Fibroblast of mammary gland (primary cell): ENCODE measurements at regions not wholly inside any gene's neighbourhood (a gene's known extent, or its start where the extent isn't known, plus 50 kb on each side); places are given as distances from the start of the nearest gene placed in this dataset.

Experiments
- DNase-seq: peaks from one replicate; pipeline ENCODE4 v3.0.0-alpha.2; 2010; ENCODE audit warnings: low read depth
- H3K4me3 ChIP-seq: 2 replicates; pipeline ENCODE4 v1.5.1; 2011; ENCODE audit warnings: low read depth, mild to moderate bottlenecking, low read length, moderate library complexity; ENCODE audit not compliant: control insufficient read depth
- TF ChIP-seq, protein P1 (sequence below): conservative IDR thresholded peaks from 2 replicates; pipeline ENCODE4 v1.5.1; 2011; ENCODE audit warnings: low read depth, low read length, inconsistent platforms; ENCODE audit not compliant: control insufficient read depth, insufficient read depth

DNA sequence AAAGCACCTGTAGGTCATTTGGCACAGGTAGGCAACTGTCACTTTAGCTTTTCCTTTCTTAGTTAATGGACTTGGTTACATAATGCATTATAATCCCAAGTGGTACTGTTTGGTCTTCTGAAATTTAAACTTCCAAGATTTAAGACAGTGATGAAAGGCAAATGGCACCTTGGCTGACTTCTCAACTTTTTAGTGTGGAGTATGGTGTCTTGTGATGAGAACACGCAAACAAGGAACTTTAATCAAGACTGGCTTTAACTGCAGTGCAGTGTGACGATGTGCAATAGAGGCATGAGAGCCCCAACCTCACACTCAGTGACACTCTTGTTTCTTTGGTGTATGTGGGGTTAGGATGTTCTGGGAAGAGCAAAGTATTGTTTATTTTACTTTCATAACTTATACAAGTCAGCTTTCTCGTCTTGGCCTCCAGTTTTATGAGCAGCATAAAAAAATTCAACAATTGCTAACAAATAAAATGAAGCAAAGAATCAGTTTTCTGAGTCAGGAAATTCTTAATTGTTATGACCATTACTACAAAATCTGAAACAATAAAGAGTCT, 171.9 kb downstream of the MAD2L1 start:
- H3K4me3 ChIP-seq: no peak overlapping the region
- no peak for DNase-seq
- TF ChIP-seq, protein P1, sequence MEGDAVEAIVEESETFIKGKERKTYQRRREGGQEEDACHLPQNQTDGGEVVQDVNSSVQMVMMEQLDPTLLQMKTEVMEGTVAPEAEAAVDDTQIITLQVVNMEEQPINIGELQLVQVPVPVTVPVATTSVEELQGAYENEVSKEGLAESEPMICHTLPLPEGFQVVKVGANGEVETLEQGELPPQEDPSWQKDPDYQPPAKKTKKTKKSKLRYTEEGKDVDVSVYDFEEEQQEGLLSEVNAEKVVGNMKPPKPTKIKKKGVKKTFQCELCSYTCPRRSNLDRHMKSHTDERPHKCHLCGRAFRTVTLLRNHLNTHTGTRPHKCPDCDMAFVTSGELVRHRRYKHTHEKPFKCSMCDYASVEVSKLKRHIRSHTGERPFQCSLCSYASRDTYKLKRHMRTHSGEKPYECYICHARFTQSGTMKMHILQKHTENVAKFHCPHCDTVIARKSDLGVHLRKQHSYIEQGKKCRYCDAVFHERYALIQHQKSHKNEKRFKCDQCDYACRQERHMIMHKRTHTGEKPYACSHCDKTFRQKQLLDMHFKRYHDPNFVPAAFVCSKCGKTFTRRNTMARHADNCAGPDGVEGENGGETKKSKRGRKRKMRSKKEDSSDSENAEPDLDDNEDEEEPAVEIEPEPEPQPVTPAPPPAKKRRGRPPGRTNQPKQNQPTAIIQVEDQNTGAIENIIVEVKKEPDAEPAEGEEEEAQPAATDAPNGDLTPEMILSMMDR: no peak

DNA sequence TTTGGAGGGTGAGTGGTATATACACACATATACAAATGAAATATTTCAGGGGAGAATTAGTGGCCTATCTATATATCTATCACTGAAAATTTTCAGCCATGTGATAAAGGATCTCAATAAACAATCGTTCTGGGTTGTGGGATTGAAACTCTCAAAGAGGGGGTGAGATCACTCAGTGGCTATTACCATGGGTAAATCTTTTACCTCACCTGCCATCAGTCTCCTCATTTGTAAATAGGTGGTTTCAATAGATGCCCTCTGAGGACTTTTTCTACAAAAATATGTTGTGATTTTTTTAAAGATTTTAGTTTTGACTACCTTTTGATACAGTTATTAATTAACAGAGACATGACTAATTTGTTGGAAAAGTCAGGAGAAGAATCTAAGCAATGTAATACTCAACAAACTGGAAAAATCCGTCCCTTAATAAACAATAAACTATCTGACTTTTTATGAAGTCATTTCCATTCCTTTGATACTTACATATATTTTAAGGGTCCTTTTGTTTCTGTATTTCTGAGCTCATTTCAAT, 192.8 kb downstream of the MAD2L1 start:
- DNase-seq: no peak
- TF ChIP-seq, protein P1: no peak
- H3K4me3 ChIP-seq: no peak overlapping the region

DNA sequence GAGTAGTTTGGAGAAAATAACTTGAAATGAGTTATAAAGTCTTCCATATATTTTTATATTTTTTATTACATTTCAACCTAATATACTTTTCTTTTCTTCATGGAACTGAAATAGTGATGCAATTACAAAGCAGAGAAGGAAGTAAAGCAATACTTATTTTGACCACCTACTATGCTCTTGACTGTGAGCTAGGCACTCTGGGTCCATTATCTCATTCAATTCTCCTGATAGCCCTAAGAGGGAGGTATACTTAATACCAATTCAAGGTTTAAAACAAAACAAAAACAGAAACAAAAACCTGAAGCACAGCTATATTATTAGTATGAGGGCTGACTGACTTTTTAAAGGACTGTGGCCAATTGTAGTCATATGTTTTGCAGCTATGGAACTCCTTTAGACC, 193.5 kb downstream of the MAD2L1 start:
- H3K4me3 ChIP-seq: no peak overlapping the region
- DNase-seq: no peak
- TF ChIP-seq, protein P1: no peak

DNA sequence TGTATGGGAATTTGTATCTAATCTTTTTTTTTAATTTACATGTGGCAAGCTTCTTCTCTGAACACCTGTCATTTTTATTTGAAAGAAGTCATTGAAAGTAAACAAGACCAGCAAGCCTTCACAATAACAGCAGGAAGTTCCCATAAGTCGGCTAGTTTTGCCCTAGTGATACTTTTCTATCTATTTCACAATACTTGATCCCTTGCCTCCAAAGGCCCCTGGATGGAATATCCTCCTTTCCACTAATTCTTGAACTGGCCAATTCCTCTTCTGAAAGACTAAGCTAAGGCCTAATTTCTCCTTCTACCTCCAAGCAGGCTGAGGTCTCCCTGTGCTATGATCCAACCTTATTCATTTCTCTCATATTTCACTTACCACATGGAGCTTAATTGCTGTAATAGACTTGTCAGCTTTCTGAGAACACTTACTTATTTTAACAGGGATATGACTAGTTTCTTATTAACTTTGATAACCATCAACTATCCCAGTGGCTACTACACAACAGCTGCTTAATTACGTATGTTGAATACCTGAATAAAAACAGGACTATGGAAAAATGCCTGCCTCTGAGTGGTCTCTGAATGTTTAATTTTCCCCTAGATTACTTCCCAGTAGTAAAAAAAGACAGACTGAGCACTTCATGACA, 194.2 kb downstream of the MAD2L1 start:
- TF ChIP-seq, protein P1: no peak
- H3K4me3 ChIP-seq: no peak overlapping the region
- DNase-seq: no peak

DNA sequence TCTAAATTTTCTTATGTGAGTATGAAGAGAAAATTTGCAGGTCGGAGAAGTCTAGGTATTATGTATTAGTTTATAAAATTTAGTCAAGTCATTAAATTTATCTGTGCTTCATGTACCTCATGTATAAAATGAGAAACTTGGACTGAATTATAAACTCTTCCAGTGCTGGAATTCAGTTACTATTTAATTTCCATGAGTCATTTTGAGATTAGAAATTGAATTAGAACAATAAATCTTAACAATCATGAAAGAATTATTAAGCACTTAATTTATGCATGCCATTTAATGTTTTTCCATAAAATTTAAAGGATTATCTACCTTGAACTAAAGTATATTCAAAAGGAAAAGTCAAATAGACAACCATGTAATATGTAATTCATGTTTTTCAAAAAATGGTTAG, 195.8 kb downstream of the MAD2L1 start:
- DNase-seq: no peak
- H3K4me3 ChIP-seq: no peak overlapping the region
- TF ChIP-seq, protein P1: no peak

- TF ChIP-seq, protein P1: no peak
- DNase-seq: no peak
- no peak overlapping the region for H3K4me3 ChIP-seq
Observed at GRCh38 chr4:119865789-119866188, 200.9 kb downstream of the MAD2L1 start.

- TF ChIP-seq, protein P1: no peak
- DNase-seq: no peak
- no peak overlapping the region for H3K4me3 ChIP-seq
Observed at GRCh38 chr4:119865389-119865788, 201.3 kb downstream of the MAD2L1 start.
